NT2/D1 (cell line): ENCODE measurements at regions not wholly inside any gene's neighbourhood (a gene's known extent, or its start where the extent isn't known, plus 50 kb on each side); places are given as distances from the start of the nearest gene placed in this dataset.

Source experiments
- DNase-seq: peaks from one replicate; pipeline ENCODE4 v3.0.0-alpha.2; 2011; ENCODE audit warnings: low read depth, low spot score
- H3K27me3 ChIP-seq: 2 replicates; pipeline ENCODE4 v1.6.0; 2011; ENCODE audit warnings: mild to moderate bottlenecking; ENCODE audit not compliant: insufficient read length, insufficient read depth
- H3K36me3 ChIP-seq: 2 replicates; pipeline ENCODE4 v1.6.1; 2011; ENCODE audit warnings: mild to moderate bottlenecking, low read length, mixed read lengths; ENCODE audit not compliant: insufficient read depth, insufficient read length
- H3K4me1 ChIP-seq: 2 replicates; pipeline ENCODE4 v1.5.1; 2011; ENCODE audit not compliant: insufficient read depth, insufficient read length
- H3K4me3 ChIP-seq: 2 replicates; pipeline ENCODE4 v1.5.1; 2011; ENCODE audit warnings: low read depth; ENCODE audit not compliant: insufficient read length
- H3K9ac ChIP-seq: 2 replicates; pipeline ENCODE4 v1.6.0; 2011; ENCODE audit warnings: low read depth; ENCODE audit not compliant: insufficient read length
- H3K9me3 ChIP-seq: 2 replicates; pipeline ENCODE4 v1.5.1; 2011; ENCODE audit warnings: mild to moderate bottlenecking, low read length; ENCODE audit not compliant: insufficient read depth
- SUZ12 ChIP-seq: IDR thresholded peaks from 2 replicates; pipeline ENCODE4 v1.6.1; 2011; ENCODE audit not compliant: insufficient read length, insufficient read depth; ENCODE audit errors: extremely low read depth
- YY1 ChIP-seq: IDR thresholded peaks from 2 replicates; pipeline ENCODE4 v1.6.1; 2011; ENCODE audit not compliant: insufficient read length, insufficient read depth
- ZNF274 ChIP-seq: IDR thresholded peaks from 2 replicates; pipeline ENCODE4 v1.6.1; 2011; ENCODE audit warnings: mild to moderate bottlenecking, low read depth, low read length

GRCh38 chr17:77449908-77450741, 309.4 kb downstream of the SEC14L1 start:
- Histone ChIP-seq H3K9me3 (no peaks in the 10 kb centered on the region), H3K4me1 (peaks cover 31% of the 10 kb centered on the region), H3K36me3 (peaks cover 21% of the 10 kb centered on the region), H3K9ac (peak overlapping the region; percentile 93), H3K27me3 (no peaks in the 10 kb centered on the region), H3K4me3 (peak overlapping the region; percentile 83)
- TF ChIP-seq ZNF274 (no peak), YY1 (no peak)
- DNase-seq = no peak

DNA sequence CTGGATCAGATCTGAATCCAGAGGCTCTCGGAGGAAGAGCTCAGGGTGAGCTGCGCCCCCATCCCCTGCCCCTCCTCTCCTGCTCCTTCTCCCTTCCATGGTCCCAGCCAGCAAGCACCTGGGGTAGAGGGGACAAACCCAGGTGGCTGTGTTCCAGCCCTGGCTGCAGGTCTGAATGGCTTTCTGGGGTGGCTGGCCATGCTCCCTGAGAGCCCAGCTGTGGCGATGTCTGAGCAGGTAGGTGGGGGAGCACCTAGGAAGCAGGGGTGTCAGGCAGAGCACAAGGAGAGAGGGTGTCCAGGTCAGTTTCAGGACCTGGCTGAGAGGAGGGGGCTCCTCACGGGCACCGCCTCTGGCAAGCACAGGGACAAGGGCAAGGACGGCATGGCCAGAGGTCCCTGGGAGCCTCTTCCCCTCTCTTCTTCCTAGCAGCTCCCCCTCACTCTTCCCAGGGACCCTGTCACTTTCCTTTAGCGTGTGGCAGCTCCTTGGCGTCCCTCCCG, 310.0 kb downstream of the SEC14L1 start:
- TF ChIP-seq ZNF274 (no peak), YY1 (no peak), SUZ12 (no peak)
- H3K36me3 ChIP-seq = peaks cover 22% of the 10 kb centered on the region
- H3K27me3 ChIP-seq = no peaks in the 10 kb centered on the region
- H3K9ac ChIP-seq = peak overlapping the region; percentile 93
- DNase-seq = no peak
- H3K4me1 ChIP-seq = peaks cover 28% of the 10 kb centered on the region
- no peaks in the 10 kb centered on the region for H3K9me3 ChIP-seq
- peak overlapping the region; percentile 83 for H3K4me3 ChIP-seq

DNA sequence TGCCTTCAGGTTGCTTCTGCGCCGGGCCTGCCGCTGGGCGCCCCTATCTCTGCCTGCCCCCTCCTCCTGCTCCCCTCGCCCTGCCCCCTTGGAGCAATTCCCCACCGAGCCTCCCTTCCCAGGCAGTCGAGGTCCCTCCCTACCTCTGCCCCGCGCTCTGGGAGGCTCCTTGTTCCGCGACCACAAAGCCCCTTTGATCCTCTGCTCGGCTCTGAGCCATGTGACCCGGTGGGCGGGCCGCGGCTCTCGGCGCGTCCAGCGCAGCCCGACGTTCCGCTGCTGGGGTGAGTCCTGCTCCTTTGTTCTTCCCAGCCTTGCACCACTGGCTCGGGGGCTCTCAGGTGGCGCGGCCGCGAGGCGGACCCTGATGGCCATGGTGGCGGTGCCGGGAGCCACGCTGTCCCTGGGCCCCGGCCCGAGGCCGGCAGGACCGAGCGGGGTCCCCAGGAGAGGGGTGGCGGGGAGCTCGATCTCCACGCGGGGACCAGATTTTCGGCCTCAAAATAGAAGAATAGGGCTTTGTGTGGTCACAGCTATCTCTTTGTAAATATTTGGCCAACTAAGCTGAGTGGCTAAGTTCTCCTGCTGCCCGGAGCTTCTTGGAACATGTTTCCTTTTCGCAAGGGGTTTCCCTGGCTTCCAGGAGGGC, 310.6 kb downstream of the SEC14L1 start:
- Histone ChIP-seq H3K4me1 (peaks cover 31% of the 10 kb centered on the region), H3K36me3 (peaks cover 27% of the 10 kb centered on the region), H3K9me3 (no peaks in the 10 kb centered on the region), H3K9ac (peak overlapping the region; percentile 93), H3K4me3 (peak overlapping the region; percentile 83), H3K27me3 (no peaks in the 10 kb centered on the region)
- peak; percentile 80 for DNase-seq
- no peak for TF ChIP-seq ZNF274
- TF ChIP-seq SUZ12 = no peak
- TF ChIP-seq YY1 = no peak

- Histone ChIP-seq H3K36me3 (peaks cover 35% of the 10 kb centered on the region), H3K4me1 (peaks cover 31% of the 10 kb centered on the region), H3K27me3 (no peaks in the 10 kb centered on the region), H3K4me3 (peak overlapping the region; percentile 83), H3K9ac (peak overlapping the region; percentile 93), H3K9me3 (no peaks in the 10 kb centered on the region)
- DNase-seq = no peak
- TF ChIP-seq ZNF274 (no peak), SUZ12 (no peak), YY1 (no peak)
These were observed 311.4 kb downstream of the SEC14L1 start for GRCh38 chr17:77451894-77452852.

GRCh38 chr17:77453613-77454241, 313.0 kb downstream of the SEC14L1 start:
- H3K27me3 ChIP-seq = no peaks in the 10 kb centered on the region
- DNase-seq = no peak
- peak overlapping the region; percentile 47 for H3K9ac ChIP-seq
- TF ChIP-seq ZNF274 = no peak
- TF ChIP-seq YY1 = no peak
- TF ChIP-seq SUZ12 = no peak
- no peaks in the 10 kb centered on the region for H3K9me3 ChIP-seq
- peaks cover 49% of the 10 kb centered on the region for H3K36me3 ChIP-seq
- no peak overlapping the region for H3K4me3 ChIP-seq
- H3K4me1 ChIP-seq = peaks cover 39% of the 10 kb centered on the region

DNA sequence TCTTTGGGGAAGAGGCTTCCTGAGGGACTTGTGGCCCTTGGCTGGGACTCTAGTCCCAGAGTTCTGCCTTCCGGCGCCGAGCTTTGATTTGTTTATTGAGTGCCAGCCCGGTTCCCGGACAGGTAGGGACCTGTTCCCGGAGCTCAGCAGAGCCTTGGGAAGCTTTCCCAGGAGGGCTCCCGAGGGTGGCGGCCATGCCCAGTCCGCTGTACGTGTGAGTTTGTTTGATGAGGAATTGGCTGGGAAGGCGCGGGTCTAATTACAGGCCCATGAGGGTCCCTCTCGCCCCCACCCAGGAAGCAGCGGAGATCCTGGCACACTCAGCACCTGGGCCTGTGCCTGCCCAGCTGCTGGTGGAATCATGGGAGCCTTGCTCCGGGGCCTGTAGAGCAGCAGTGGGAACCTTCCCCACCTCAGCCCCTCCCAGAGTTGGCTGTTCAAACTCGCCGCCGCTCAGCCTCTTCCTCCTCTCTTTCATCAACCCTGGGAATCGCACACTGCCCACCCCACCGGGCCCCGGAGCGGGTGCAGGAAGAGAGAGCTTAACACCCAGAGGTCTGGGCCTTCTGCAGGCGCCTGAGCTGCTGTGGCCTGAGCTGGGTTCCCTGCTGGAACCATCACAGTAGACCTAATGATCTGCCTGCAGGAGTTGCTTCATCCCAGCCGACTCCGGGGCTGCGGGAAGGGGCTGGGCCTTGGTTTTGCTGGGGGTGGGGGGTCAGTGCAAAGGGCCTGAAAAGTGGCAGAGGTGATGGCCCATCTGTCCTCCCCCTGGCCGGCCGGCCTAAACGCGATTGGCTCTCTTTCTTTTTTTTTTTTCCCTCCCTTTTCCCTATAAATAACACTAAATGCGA, 313.7 kb downstream of the SEC14L1 start:
- Histone ChIP-seq H3K9ac (peak overlapping the region; percentile 47), H3K36me3 (peaks cover 56% of the 10 kb centered on the region), H3K4me1 (peaks cover 43% of the 10 kb centered on the region), H3K9me3 (no peaks in the 10 kb centered on the region), H3K4me3 (no peak overlapping the region), H3K27me3 (no peaks in the 10 kb centered on the region)
- no peak for TF ChIP-seq YY1
- TF ChIP-seq ZNF274 = no peak
- no peak for TF ChIP-seq SUZ12
- DNase-seq = no peak
